SW480 (cell line): ENCODE measurements at regions not wholly inside any gene's neighbourhood (a gene's known extent, or its start where the extent isn't known, plus 50 kb on each side); places are given as distances from the start of the nearest gene placed in this dataset.

ENCODE experiments used
- DNase-seq: peaks from one replicate; pipeline ENCODE4 v3.0.0-alpha.2; 2016; ENCODE audit warnings: low spot score

DNA sequence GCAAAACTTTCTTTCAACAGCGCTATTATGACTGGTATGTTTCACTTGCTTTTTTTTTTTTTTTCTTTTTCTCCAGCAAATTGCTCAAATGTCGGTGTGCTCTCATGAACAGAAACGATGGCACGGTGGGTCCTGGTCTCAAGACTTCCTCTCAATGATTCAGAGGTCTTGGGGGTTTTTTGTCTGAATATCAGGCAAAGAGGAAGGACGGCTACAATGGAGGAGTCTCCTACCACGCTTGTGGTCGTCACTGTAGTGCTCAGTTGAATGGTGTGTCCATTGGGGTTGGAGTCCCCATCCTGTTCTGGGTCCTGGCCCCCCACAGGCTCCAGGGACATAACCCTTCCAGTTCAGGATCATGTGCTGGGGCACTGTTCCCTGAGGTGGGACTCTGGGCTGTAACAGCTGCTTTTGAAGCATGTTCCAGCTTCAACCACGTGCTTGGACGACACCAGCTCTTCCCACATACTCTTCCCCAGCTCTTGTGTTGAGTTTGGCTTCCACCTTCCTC, 266.7 kb upstream of the KLF6 start:
- no peak for DNase-seq

- DNase-seq = no peak
These were observed 266.1 kb upstream of the KLF6 start for GRCh38 chr10:4051011-4051640.

DNA sequence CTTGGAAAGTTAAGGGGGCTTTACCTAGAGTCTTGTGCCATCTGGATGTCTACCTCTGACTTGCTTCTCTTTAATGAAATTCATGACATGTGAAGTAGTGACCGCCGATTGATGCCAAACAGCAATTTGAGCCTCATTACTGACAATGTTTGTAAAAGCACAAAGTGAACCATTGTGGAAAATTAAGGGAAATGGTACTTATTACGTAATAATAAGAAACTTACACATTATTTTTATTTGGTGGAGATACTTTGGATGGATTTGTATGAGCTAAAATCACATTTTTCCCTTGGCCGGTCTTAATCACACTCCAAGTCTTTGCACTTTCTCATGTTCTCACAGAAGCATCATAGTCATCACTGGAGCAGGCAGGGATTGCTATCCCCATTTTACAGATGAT, 265.1 kb upstream of the KLF6 start:
- DNase-seq = no peak

- DNase-seq = no peak
These were observed 264.3 kb upstream of the KLF6 start for GRCh38 chr10:4049348-4049747.

DNA sequence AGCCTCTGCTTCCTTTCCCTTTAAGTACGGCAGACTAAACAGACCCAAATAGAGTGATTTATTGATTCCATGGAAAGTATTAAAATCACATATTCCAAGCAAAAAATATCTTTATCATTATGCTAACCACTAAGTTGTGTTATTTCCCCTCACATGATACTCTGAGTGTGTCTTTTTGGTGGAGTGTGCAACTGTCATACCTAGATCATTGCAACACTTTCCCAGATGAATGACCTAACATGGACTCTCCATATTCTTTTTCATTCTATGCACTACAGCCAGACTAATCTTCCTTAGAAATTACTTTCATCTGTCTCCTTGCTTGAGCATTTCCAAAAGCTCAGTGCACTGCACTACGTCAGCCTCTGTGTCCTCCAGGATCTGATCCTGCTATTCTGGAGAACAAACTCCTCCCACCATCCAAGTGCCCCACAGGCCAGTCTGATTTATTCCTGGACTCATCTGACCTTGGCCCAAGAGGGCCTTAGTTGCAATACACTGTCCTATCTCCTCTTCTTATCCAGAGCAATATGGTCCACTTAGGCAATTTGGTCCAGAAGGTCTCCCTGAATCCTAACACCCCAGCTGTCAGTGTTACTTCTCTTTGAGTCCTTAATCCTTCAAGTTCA, 263.3 kb upstream of the KLF6 start:
- no peak for DNase-seq

DNA sequence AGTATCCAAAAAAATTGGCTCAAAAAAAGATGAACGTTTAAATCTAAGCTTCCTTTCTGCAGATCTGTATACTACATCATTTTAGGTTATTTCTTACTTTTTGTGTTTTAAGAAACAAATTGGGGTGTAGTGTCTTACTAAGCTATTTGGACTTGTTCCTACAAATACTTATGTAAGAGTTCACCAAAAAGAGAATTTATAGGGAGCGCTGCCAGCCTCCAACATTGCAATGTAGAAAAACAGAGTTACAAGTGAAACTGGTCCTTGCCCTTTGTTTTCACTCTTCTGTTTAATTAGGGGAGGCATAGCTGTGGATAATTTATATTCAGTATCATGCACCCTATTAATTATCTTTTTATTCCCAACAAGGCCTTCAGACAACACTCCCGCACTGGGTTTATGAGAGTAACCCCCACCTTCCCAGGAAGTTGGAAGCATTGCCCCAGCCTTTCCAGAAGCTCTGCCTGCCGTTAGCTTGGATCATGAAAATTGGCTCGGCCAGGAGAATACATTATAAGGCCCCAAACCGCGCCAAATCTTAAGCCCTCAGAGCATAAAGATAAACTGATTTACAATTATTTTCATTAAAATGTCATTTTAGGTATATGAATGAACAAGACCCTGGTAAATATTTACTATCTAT, 261.8 kb upstream of the KLF6 start:
- no peak for DNase-seq

- DNase-seq = no peak
These were observed 261.0 kb upstream of the KLF6 start for GRCh38 chr10:4046030-4046429.

GRCh38 chr10:4043897-4044665, 259.1 kb upstream of the KLF6 start:
- no peak for DNase-seq

- DNase-seq = no peak
These were observed 256.6 kb upstream of the KLF6 start for GRCh38 chr10:4041635-4042034.

DNA sequence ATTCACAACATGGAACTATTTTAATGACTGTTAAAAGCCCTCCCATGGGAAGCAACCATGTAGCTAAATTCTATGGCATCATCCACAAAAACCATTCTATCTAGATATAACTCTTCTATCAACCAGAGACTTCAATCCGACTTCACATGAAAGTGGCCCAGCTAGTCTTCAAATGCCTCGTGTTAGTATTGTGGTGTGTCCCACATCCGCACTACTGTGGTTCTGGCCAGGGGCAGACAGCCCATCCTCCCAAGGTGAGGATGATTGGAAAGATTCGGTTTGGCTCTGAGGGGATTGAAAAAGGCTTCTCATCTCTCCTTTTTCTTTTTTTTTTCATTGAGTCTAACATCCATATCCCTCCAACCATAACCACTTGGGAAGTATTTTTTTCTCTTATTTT, 253.0 kb upstream of the KLF6 start:
- DNase-seq = no peak

DNA sequence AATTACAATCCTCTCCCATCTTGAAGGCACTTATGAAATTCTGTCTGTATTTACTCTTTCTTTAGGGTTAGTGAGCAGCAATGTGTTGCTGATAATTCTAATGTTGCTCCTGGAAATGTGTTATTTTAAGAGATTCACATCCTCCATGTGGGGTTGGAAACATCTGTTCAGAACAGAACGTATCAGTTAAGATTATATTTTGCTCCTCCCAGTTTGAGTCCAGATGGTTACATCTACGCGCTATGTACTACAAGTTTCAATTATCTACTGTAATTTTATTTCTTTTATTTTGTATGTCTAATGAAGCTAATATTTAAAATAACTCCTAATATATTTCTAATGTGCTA, 250.6 kb upstream of the KLF6 start:
- no peak for DNase-seq

GRCh38 chr10:4034907-4035598, 250.0 kb upstream of the KLF6 start:
- DNase-seq = peak; percentile 13

DNA sequence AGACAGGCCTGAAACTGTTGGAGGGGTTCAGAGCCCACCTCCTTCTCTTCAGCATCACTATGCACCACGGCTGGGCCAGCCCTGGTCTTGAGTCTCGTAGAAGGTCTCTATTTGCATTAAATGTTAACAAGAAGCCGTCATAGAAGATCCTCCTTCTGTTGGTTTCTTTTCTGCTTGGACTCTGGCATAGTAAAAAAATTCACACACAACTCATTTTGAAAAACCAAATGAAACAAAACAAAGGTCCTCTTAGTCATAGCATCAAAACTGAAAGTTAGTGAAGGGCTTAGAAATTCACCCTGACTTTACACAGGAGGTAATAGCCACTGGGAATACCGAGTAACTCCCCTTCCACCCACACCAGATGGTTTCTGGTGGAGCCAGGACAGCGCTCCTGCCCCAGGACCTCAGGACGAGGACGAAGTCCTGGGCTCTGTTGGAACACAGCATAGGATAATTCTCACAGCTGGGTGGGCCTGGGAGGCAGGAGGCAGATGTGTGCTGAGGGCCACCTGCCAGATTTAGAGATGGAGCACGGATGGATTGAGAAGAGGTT, 248.4 kb upstream of the KLF6 start:
- DNase-seq = no peak

- DNase-seq = no peak
These were observed 244.9 kb upstream of the KLF6 start for GRCh38 chr10:4029866-4030265.

GRCh38 chr10:4028854-4029583, 244.0 kb upstream of the KLF6 start:
- DNase-seq = no peak

- no peak for DNase-seq
These were observed 243.0 kb upstream of the KLF6 start for GRCh38 chr10:4028027-4028471.

DNA sequence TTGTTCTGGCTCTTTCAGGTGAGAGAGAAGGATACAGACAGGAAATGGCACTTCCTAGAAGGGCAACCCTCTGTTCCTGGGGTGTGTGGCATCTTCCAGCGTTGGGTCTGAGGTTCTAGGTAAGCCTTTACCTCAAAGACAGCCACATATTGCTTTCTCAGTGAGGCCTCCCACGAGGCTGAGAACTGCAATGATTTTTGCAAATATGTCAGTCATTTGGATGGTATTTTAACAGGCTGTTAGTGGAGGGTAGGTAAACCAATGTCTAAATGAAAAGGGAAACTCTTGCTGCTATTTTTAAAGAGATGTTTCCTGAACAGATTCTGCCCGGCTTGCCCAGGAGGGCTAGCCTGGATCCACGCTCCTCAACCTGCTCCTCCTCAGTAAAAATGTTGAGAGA, 240.3 kb upstream of the KLF6 start:
- no peak for DNase-seq

GRCh38 chr10:4024516-4025245, 239.7 kb upstream of the KLF6 start:
- no peak for DNase-seq

DNA sequence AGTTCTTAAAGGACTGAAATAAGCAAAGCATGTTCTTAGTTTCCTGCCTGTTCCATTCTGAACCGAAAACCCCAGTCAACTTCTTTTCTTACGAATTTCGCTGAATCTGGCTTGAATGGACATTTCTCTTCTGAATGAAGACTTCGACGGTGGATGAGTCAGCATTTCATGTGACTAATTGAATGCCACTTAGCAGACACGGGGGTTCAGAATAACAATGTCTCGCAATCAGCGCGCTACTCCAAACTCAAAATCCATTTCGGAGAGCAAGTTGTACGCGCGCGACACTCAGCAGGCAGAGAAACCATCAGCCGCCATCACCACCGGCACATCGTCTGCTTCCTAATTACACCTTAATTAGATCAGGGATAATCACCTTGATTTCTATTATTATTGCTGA, 239.0 kb upstream of the KLF6 start:
- no peak for DNase-seq

GRCh38 chr10:4022473-4022872, 237.5 kb upstream of the KLF6 start:
- DNase-seq = no peak
